Thymus (tissue), 11 donors: ENCODE measurements at regions not wholly inside any gene's neighbourhood (a gene's known extent, or its start where the extent isn't known, plus 50 kb on each side); places are given as distances from the start of the nearest gene placed in this dataset.
A peak's percentile ranks its signal among the peaks of the same experiment; 100 is the strongest.

Experiments used
- DNase-seq, 9 donors: peaks; one replicate each; pipeline ENCODE4 v3.0.0-alpha.2; 2013; ENCODE audit warnings: low spot score in 9 of 9, low read depth in 6 of 9, missing footprints in 1 of 9
- H3K27ac ChIP-seq, 2 donors: one replicate each; pipeline ENCODE4 v1.5.1; 2013; ENCODE audit warnings: control low read depth in 1 of 2, low read depth in 1 of 2, low read length in 1 of 2, mild to moderate bottlenecking in 1 of 2, moderate library complexity in 1 of 2
- H3K27me3 ChIP-seq, 2 donors: one replicate each; pipeline ENCODE4 v1.5.1; 2013; ENCODE audit warnings: low read length in 1 of 2; ENCODE audit not compliant: control insufficient read depth in 2 of 2, insufficient read depth in 1 of 2
- H3K36me3 ChIP-seq, 2 donors: one replicate each; pipeline ENCODE4 v1.5.1; 2013; ENCODE audit warnings: low read length in 1 of 2, mild to moderate bottlenecking in 1 of 2, moderate library complexity in 1 of 2; ENCODE audit not compliant: control insufficient read depth in 2 of 2, insufficient read depth in 2 of 2
- H3K4me1 ChIP-seq, 2 donors: one replicate each; pipeline ENCODE4 v1.5.1; 2013; ENCODE audit warnings: low read length in 2 of 2; ENCODE audit not compliant: control insufficient read depth in 2 of 2, insufficient read depth in 2 of 2
- H3K4me3 ChIP-seq, 2 donors: one replicate each; pipeline ENCODE4 v1.5.1; 2013; ENCODE audit warnings: low read length in 2 of 2, control low read depth in 1 of 2, mild to moderate bottlenecking in 1 of 2
- H3K9me3 ChIP-seq, 2 donors: one replicate each; pipeline ENCODE4 v1.5.1; 2013; ENCODE audit warnings: low read length in 1 of 2, mild to moderate bottlenecking in 1 of 2; ENCODE audit not compliant: control insufficient read depth in 2 of 2, insufficient read depth in 1 of 2
- WGBS: extraction: QIAGEN DNeasy Blood & Tissue Kit; methylation state at CpG from one replicate; pipeline ENCODE4 v1.1.7; 2013; 5-methylcytosine and 5-hydroxymethylcytosine counted together
- donor health status: healthy.

- Histone ChIP-seq H3K4me1 (no peaks in the 10 kb centered on the region), H3K27me3 (no peaks in the 10 kb centered on the region), H3K4me3 (no peak overlapping the region), H3K9me3 (peaks cover 0 to 3% of the 10 kb centered on the region in 2 donors), H3K36me3 (no peaks in the 10 kb centered on the region), H3K27ac (no peak overlapping the region)
- no peak for DNase-seq
- WGBS: 96% methylated on average over 2 of the region's 2 CpGs
These were observed 106.4 kb upstream of the HNRNPA3 start for GRCh38 chr2:177106212-177106611.

- Histone ChIP-seq H3K4me1 (no peaks in the 10 kb centered on the region), H3K27me3 (no peaks in the 10 kb centered on the region), H3K4me3 (no peak overlapping the region), H3K36me3 (no peaks in the 10 kb centered on the region), H3K9me3 (no peaks in the 10 kb centered on the region), H3K27ac (no peak overlapping the region)
- WGBS: 90% methylated on average over 2 of the region's 2 CpGs
- no peak for DNase-seq
These were observed 103.7 kb upstream of the HNRNPA3 start for GRCh38 chr2:177108890-177109289.

DNA sequence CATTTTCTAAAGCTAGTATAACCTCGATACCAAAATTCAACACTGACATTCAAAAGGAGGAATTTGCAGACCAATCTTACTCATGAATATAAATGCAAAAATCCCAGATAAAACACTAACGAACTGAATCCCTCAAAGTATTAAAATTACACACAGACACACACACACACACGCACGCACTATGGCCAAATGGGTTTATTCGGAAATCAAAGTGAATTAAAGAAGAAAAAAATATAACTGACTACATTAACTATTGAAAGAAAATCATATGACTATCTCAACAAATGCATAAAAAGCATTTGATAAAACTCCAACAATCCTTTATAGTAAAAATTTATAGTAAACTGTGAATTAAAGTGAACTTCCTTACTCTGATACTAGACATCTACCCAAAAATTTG lies 97.9 kb upstream of the HNRNPA3 start:
- no peaks in the 10 kb centered on the region for H3K36me3 ChIP-seq
- over 99% methylated on average over 5 of the region's 5 CpGs for WGBS
- H3K9me3 ChIP-seq: no peaks in the 10 kb centered on the region
- H3K27me3 ChIP-seq: no peaks in the 10 kb centered on the region
- DNase-seq: no peak
- H3K4me1 ChIP-seq: no peaks in the 10 kb centered on the region
- H3K27ac ChIP-seq: no peak overlapping the region
- no peak overlapping the region for H3K4me3 ChIP-seq

DNA sequence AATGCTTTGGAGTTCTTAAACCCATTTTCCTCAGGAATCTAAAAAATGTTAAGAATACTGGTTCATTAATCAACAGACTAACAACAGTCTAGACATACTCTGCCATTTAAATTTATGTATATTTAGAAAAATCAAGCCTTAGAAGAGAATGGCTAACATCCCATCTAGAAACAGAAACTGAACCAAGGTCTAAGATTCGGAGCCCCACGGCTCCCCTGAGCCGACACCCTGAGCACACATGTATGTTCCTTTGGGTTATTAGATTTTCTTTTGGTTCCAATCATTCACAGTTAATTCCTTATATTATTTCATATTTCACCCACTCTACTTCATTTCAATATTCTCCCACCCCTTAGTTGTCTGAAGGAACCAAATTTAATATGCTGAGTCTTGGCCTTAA lies 94.8 kb upstream of the HNRNPA3 start:
- Histone ChIP-seq H3K4me1 (no peaks in the 10 kb centered on the region), H3K27ac (no peak overlapping the region), H3K9me3 (no peaks in the 10 kb centered on the region), H3K4me3 (no peak overlapping the region), H3K36me3 (no peaks in the 10 kb centered on the region), H3K27me3 (no peaks in the 10 kb centered on the region)
- 96% methylated on average over 3 of the region's 3 CpGs for WGBS
- no peak for DNase-seq

DNA sequence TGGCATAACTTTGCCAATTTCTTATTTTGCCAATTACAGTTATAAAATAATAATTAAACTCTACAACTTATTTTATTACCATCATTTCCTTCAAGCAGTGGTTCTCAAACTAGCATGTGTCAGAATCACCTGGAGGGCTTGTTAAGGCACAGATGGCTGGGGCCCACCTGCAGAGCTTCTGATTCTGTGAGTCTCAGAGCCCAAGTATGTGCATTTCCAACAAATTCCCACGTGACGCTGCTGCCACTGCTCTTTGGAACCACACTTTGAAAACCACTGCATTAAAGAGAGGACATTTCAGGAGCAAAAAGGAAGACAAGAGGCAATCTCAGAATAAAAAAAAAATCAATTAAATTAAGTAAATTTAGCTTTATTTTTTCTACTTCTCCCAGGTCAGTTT lies 94.0 kb upstream of the HNRNPA3 start:
- Histone ChIP-seq H3K27ac (no peak overlapping the region), H3K4me1 (no peaks in the 10 kb centered on the region), H3K27me3 (no peaks in the 10 kb centered on the region), H3K9me3 (no peaks in the 10 kb centered on the region), H3K36me3 (no peaks in the 10 kb centered on the region), H3K4me3 (no peak overlapping the region)
- WGBS: 80% methylated on average over 2 of the region's 2 CpGs
- DNase-seq: peak in 1 of 9 donors; percentile 34

DNA sequence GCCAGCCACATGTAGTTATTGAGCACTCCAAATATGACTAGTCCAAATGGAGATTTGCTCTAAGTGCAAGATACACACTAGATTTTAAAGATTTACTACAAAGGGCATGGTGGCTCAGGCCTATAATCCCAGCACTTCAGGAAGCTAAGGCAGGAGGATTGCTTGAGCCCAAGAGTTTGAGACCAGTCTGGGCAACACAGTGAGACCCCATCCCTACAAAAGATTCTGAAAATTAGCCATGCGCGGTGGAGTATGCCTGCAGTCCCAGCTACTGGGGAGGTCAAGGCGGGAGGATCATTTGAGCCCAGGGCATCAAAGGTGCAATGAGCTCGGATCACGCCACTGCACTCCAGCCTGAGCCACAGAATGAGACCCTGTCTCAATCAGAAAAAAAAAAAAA lies 93.5 kb upstream of the HNRNPA3 start:
- Histone ChIP-seq H3K9me3 (no peaks in the 10 kb centered on the region), H3K4me3 (no peak overlapping the region), H3K27me3 (no peaks in the 10 kb centered on the region), H3K36me3 (no peaks in the 10 kb centered on the region), H3K27ac (no peak overlapping the region), H3K4me1 (no peaks in the 10 kb centered on the region)
- no peak for DNase-seq
- 97% methylated on average over 5 of the region's 5 CpGs for WGBS

GRCh38 chr2:177123048-177123447 lies 89.5 kb upstream of the HNRNPA3 start:
- Histone ChIP-seq H3K27me3 (no peaks in the 10 kb centered on the region), H3K27ac (no peak overlapping the region), H3K4me3 (no peak overlapping the region), H3K36me3 (no peaks in the 10 kb centered on the region), H3K9me3 (no peaks in the 10 kb centered on the region), H3K4me1 (no peaks in the 10 kb centered on the region)
- WGBS: 95% methylated on average over 1 of the region's 1 CpG
- DNase-seq: no peak

DNA sequence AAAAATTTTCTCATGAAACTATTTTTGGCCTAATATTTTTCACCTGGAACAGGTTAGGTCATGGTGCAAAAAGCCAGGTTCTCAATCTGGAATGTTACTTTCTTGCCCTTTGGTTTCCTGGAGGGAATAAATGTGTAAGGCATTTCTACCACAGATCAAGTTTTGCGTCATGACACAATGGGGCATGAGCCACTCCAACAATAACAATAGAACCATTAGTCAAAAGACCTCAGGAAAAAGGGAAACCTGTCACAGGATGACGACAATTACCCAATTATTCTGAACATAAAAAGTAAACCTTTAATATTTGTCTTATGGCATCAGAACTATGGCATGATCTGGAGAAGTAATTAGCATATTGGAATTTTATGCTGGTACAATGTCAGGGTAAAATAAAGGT lies 88.2 kb upstream of the HNRNPA3 start:
- Histone ChIP-seq H3K27me3 (no peaks in the 10 kb centered on the region), H3K9me3 (no peaks in the 10 kb centered on the region), H3K36me3 (no peaks in the 10 kb centered on the region), H3K27ac (no peak overlapping the region), H3K4me3 (no peak overlapping the region), H3K4me1 (peaks cover 0 to 2% of the 10 kb centered on the region in 2 donors)
- no peak for DNase-seq
- WGBS: 94% methylated on average over 2 of the region's 2 CpGs

GRCh38 chr2:177127821-177128220 lies 84.8 kb upstream of the HNRNPA3 start:
- H3K4me3 ChIP-seq: no peak overlapping the region
- H3K36me3 ChIP-seq: no peaks in the 10 kb centered on the region
- no peaks in the 10 kb centered on the region for H3K9me3 ChIP-seq
- no peak for DNase-seq
- H3K27ac ChIP-seq: no peak overlapping the region
- H3K4me1 ChIP-seq: peaks cover 0 to 12% of the 10 kb centered on the region in 2 donors
- no peaks in the 10 kb centered on the region for H3K27me3 ChIP-seq
- 98% methylated on average over 6 of the region's 6 CpGs for WGBS

DNA sequence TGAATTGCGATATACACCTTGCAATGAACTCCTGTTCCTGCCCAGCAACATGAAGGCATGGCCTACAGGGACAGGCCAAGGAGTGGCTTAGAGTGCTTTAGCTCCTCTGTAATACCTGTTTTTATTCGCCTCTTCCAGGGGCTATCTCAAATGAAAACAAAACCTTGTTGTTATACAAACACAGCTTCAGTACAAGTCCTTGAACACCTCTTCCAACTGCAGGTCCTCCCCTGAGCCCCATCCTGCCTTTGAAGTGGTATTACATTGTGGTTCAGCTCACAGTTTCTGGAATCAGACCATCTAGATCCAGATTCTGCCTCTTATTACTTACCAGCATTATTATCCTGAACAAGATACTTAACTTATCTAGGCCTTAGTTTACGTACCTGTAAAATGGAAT lies 83.0 kb upstream of the HNRNPA3 start:
- no peak overlapping the region for H3K4me3 ChIP-seq
- peak in 4 of 9 donors; percentile 16 to 61 (median 32) for DNase-seq
- no peaks in the 10 kb centered on the region for H3K27me3 ChIP-seq
- peaks cover 0 to 12% of the 10 kb centered on the region in 2 donors for H3K4me1 ChIP-seq
- 80% methylated on average over 3 of the region's 3 CpGs for WGBS
- no peak overlapping the region for H3K27ac ChIP-seq
- no peaks in the 10 kb centered on the region for H3K36me3 ChIP-seq
- H3K9me3 ChIP-seq: no peaks in the 10 kb centered on the region
